Stimulated activated CD8-positive, alpha-beta memory T cell treated with anti-CD3 and anti-CD28 coated beads, Interleukin-15, amount 100 ng/mL, for 48 hours (primary cell): ENCODE measurements at regions not wholly inside any gene's neighbourhood (a gene's known extent, or its start where the extent isn't known, plus 50 kb on each side); places are given as distances from the start of the nearest gene placed in this dataset.
"Not testable (repeated sequence)": the region's sequence is repeated elsewhere in the genome, so short reads cannot be mapped to it uniquely, and the experiment has no call there.

Experiments
- DNase-seq, 2 donors: peaks; one replicate each; pipeline ENCODE4 v3.0.0-alpha.2; 2020; ENCODE audit warnings: low read depth in 2 of 2

DNA sequence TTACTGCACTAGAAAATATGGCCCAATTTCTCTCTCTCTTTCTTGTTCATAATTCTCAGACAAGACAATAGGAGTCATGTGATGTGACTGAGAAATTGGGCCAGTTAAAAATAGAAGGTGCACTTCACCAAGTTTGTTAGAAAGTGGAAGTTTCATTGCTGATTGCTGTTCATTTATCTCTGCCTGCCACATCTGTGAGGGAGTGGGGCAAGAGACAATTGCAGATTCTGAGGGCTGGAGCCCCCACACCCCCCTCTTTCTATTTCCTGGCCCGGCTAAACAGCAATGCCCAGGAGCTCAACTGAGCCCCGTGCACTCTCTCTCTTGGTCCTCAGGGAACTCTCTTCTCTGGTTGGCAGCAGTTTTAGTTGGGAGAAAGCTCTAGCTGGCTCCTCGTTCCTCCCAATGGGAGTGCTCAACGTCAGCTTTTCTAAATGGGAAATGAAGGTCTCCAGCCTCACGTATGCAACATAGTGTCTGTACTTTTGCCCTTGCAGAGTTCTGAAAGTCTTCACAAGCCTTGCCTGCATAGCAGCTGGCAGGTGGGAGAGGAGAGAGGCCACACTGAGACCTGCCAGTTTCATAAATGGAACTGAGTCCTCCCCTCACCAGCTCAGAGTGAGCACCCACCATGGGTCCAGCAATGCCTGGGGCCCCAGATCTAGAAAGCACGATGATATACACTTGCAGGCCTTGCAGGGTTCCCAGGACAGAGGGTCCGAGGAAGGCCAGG lies 115.7 kb downstream of the MYCN start:
- DNase-seq = no peak

DNA sequence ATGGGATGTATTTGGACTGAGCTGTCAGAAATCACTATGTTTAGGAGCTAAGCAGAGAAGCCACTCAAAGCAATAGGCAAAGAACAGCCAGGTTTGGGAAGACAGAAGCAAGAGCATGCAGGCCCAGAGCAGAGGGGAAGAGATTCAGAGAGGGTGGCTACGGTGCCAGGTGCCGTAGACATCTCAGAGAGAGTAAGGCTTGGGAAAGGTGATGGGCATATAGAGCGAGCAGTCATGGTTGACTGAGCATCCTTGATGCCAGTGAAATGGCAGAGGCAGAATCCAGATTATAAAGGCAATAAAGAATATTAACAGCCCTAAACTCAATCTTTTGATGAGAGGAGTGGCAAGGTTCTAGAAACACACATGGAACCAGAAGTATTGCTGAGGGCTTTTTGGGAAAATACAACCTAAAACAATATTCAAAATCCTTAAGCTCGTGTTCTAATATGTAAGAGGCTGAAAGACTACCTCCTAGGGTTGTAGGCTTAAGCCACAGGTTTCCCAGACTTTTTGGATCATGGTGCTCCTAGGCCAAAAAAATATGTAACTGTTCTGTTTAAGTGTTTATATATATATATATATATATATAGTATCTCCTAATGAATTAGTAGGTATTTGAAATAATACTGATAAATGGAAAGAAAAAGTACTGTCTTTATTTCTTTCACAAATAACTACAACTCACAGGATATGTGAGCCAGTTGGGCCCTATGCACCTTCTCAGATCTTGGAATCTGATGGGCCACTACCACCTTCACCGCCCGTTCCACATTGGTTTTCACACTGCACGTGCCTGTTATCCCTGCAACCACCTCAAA lies 113.3 kb downstream of the MYCN start:
- DNase-seq = no peak

DNA sequence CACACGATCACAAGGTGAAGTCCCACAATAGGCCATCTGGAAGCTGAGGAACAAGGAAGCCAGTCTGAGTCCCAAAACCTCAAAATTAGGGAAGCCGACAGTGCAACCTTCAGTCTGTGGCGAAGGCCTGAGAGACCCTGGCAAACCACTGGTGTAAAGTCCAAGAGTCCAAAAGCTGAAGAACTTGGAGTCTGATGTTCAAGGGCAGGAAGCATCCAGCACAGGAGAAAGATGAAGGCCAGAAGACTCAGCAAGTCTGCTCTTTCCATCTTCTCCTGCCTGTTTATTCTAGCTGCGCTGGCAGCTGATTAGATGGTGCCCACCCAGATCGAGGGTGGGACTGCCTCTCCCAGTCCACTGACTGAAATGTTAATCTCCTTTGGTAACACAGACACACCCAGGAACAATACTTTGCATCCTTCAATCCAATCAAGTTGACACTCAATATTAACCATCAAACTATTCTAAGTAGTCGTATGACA lies 112.3 kb downstream of the MYCN start:
- not testable (repeated sequence) for DNase-seq

DNA sequence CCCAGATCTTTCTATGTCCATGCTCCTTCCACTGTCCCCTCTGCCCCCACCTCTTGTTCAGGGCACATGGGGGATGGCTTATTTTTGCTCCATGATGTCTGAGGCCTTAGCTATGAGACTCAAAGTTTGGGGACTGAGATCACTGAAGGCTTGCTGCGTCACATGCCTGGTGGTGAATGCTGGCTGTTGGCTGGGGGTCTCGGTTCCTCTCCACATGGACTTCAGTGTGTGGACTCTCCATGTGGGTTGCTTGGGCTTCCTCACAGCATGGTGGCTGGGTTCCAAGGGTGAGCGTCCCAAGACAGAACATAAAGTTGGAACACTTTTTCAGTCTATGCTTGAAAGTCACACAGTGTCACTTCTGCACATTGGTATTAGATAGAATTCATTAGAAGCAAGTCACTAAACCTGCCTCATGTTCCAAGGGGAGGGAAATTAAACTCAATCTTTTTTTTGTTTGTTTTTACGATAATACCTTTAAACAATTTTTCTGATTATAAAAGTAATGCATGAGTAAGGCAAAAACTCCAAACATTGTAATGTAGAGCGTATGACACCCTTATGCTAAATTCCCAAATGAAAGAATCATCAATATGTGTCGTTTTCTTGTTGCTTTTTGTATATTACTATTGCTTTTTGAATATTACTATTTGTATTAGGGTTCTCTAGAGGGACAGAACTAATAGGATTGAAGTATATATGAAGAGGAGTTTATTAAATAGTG lies 111.7 kb downstream of the MYCN start:
- no peak for DNase-seq

DNA sequence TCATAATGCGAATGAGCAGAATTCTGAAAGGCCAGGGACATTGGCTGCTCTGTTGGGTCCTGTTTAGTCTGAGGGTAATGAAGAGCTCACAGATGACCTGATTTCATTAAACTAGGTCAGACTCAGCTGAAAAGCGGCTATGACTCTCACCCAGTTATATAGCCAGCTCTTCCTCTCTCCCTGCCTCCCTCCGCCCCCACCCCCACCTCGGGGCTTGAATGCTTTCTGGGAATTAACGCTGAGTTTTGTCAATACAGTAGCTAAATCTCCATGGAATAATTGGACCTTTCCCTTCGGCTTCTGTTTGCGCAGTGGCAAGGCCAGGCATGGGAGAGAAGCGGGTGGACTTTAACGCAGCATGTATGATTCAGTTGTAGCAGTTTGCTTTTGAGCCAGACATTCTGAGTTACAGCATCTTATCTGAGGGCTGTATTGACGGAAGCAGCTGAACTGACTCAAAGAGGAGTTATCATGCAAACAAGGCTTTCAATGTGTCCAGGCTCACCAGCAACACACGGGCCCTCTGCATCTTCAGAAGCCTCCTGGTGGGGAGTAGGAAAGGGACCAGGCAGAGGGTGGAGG lies 110.6 kb downstream of the MYCN start:
- no peak for DNase-seq

DNA sequence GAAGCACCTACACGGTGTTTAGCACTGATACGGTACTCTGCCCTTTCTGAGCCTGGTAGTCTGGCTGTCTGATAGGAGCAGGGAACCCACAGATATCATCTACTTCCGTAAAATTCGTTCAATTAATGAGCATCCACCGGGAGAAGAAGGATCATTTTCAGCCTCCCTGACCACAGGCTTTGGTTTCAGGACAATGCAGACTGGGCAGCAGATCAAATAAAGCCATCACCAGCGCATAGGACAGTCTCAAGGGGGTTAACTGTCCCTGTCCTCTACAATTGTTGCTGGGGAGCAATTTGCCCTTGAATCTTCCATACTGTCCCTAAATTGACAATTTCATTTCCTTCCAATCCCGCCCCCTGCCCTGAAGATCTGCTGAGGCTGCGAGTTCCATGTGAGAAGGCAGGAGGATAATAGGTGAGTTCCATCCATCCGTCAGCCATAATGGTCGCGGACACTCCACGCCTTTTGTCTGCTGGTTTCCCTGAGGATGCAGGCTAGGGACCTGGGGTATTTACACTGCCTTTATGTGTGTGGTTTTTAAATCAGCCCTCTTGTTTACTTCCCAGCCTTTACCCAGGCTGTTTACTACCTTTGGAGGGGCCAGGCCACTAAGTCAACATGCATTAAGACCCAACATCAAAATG lies 110.0 kb downstream of the MYCN start:
- DNase-seq = no peak

DNA sequence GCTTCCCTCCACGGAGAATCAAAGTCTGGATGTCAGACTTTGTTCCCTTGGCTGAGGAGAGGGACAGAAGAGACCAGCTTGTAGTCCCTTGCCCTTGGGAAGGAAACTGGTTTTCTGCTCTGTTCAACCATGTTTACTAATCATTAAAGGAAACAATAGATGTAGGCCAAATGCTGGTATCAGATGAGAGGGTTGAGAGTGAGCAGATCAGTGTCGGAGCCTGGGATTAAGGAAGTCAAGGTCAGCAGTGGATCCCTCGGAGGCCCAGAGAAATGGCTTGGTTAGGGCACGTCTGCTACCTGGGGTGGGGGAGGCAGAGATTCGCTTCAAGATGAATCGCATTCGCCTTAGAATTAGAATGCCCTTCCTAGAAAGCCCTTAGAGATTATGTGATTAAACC lies 109.1 kb downstream of the MYCN start:
- DNase-seq = no peak

DNA sequence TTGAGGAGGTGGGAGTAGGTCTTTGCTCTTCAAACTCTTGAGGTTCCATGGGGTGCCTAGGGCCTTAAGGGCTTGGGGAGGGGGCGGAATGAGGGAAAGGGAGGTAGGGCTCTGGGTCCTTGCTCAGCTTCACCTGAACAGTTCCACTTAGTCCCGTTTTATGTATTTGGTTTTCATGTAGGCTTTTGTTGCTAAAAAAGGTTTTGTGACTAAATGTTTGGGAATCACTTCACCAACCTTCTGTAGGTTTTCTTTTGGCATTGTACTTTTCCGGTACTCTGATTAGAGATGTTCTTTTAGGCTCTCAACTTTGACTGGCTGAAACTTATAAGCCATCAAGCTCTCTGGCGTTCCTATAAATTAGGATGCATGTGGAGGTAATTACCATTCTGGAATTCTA lies 108.1 kb downstream of the MYCN start:
- DNase-seq = no peak

DNA sequence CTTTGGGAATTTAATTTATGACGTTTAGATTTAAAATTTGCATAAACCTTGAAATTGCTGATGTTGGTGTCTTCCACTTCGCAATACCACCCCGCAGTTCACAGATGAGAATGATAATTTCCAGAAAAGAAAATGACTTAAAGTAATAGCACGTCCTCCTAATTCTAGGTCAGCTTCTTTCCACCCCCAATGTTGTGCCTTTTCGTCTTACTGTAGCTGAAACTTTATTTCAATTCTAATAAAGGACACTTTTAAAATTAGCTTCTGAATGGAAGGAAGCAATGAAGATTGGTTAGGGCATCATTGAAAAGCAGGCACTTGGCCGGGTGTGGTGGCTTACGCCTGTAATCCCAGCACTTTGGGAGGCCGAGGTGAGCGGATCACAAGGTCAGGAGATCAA lies 107.4 kb downstream of the MYCN start:
- no peak for DNase-seq

DNA sequence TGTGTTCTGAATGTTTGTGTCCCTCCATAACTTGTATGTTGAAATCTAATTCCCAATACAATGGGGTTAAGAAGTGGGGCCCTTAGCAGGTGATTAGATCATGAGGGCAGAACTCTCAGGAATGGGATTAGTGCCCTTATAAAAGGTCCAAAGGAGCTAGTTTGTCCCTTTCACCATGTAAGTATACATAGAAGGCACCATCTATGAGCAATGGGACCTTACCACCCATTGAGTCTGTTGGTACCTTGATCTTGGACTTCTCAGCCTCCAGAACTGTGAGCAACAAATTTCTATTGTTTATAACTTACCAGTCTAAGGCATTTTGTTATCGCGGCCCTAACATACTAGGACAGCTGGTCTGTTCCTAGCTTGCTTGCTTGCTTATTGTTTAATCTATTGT lies 106.3 kb downstream of the MYCN start:
- DNase-seq = no peak

DNA sequence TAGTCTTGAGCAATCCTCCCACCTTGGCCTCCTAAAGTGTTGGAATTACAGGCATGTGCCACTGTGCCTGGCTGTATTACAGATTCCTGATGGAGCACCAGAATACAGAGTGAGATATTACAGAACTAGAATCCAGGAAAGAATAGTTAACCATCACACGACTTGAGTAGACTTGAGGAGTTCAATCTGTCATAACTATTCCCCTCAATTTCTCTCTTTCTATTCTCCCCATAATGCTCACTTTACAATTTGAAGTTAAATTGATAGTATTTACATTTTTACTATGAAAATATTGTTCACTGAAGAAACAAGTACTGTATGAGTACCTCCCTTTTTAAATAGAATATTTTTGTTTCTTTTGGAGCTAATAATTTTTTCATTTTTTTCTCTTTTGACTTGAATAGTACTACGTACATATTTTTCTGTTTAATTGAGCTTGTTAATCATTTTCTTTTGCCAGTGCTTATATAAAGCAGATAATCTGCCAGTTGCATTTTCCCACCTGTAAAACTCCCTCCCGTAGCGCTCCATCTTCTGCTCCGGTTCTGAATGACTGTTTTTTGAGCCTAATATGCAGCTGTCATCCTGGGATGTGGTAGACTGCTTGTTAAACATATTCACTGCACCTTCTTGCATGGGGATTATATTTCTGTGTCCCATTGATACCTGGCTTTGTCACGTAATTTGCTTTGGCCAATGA lies 105.5 kb downstream of the MYCN start:
- DNase-seq = no peak

DNA sequence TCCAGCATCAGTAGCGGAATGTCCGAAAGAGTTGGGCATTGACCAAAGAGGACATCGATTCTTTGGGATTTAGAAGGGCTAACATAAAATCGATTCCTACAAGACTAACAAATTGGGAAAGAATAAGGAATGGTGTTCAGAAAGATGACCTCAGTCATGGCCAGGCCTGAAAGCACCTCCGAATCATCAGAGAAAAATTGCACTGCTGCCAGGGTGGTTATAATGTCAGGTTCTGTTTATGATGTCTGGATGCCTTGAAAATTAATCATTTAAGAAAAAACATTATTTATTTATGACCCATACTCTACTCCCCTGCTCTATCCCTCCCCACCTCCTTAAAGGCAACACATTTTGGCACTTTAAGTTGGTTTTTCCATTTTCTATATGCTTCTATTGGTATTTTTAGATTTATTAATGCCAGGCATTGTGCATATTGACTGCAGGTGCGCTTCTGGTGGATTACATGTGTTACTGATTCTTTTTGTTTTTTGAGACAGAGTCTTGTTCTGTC lies 104.7 kb downstream of the MYCN start:
- DNase-seq = no peak

DNA sequence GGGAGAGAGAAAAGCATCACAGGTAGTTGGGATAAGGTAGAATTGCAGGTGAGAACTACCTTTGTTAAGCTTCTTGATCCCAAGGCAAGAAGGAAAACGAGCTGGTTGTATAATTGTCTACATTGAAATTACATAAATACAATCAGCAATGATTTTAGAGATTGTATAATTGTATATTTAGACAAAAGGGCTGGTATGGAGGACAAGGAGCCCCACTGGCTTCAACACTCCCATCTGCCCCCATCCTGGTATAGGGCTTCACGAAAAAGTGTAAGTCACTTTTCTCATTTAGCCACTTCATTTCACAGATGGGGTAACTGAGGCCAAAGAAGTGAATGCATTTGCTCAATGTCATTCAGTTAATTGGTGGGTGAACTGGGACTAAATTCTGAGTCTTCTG lies 103.3 kb downstream of the MYCN start:
- DNase-seq = no peak

DNA sequence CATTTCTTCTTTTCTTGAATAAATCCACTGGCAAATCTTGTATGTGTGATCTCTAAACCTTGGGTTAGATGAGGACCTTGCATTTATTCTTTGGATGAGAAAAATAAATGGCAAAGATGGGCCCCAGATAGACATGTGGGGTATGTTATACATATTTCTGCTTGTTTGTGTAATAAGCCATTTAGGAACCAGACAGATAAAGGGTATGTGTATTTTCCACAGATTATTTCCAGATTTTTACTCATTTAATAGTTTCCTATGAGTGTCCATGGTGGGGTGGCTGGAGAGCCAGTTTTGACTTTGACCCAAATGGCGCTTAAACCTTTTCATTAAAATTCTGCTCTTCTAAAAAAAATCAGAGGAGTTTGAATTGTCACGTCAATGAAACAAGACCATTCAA lies 102.8 kb downstream of the MYCN start:
- DNase-seq = no peak

DNA sequence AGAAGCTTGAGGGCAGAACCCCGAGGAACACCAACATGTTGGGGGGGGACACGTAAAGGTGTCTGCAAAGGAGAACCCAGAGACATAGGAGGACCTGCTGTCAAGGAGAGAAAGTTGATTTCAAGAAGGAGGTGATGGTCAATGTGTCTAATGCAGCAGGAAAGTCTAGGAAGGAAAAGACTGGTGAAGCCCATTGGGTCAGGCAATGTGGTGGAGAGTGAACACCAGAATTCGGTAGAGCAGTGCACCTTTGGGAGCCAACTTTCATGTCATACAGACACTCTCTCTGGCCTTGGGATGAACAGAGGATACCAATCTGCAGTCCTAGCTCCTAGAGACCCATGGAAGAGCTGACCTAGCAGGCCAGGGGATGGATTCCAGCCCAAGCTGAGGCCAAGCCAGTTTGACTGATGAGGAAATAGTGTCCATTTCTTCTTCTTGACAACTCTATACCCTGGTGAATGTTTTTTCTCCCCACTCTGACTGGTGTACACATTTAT lies 101.9 kb downstream of the MYCN start:
- no peak for DNase-seq

DNA sequence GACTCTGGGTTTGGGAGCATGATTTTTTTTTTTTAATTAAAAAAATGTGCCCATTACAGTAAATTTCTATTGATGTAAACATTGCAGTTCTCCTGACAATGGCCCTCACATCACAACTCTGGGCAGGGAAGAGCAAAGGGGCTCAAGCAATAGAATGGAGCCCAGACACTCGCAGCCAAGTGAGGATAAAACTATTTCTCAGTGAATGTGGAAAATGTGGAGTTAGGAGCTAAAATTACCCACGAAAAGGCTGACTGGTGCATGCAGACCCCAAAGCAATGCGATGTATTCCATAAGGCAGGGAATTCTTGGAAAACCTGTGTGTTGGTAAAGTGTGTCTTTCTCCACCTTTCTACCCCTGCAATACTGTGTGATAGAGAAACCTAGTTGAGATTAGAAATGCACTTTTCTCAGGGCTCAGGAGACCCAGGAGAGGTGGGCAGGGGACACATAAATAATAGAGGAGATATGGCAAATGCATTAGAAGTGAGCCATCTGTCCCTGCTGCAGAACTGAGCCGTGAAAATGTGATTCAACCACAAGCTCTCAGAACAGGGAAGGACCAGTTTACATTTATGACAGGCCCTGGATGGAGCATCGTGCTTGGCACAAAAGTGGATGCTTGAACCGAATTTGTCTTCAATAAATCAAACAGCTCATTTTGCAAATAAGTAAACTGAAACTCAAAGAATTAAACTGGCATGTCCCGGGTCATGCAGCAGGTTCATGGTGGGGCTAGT lies 100.1 kb downstream of the MYCN start:
- no peak for DNase-seq

DNA sequence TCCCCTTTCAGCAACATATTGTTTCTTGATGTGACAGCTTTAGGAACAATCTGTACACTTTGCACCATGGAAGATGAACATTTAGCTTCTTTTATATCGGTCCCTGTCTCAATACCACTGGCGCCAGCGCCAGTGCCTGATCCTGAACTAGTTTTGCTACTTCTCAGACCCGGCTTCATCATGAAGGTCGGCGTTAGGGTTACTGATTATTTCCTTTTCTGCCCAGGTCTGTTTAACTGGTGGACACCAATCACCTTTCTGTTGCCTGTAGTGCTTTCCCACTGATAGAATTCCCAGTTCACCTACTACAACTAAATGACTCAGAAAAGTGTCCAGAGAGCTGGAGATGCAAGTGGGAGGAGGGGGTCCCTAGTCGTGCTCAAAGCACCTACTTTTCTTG lies 99.5 kb downstream of the MYCN start:
- no peak for DNase-seq

DNA sequence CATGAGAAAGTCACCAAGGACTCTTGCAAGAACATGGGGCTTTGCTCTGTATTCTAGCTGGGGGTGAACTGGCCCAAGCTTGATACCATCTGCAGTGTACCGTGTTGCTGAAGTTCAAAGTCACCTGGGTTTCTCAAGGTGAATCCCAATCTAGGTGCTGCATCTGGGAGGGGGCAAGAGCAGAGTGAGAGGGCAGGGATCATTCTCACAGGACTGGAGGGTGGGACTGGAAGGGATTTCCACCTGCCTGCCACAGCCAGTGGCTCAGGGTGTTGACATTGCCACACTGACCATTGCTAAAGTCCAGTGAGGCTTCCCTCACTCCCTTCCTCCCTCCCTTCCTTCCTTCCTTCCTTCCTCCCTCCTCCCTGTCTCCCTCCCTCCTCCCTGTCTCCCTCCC lies 98.7 kb downstream of the MYCN start:
- no peak for DNase-seq

DNA sequence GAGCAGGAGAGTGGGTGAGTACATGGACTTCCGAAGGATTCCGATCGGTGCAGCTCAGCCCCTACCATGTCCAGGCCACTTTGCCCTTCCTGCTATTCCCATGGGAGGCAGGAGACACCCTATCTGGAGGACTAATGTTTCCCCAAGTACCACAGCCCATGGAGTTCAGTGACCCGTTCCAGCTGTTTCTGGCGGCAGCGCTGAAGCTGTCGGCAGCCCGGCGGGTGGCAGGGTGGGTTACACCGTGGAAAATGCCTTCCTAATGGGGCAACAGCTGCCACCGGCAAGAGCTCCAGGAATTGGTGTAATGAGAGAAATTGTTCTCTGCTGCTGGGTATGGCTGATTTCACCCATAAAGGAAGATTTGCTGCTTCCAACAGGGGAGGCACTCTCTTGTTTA lies 98.3 kb downstream of the MYCN start:
- no peak for DNase-seq
